ENCODE measurements at regions not wholly inside any gene's neighbourhood (a gene's known extent, or its start where the extent isn't known, plus 50 kb on each side); places are given as distances from the start of the nearest gene placed in this dataset.
"Not testable (repeated sequence)": the region's sequence is repeated elsewhere in the genome, so short reads cannot be mapped to it uniquely, and the experiment has no call there.

GRCh38 chr13:80516818-80517348 lies 176.0 kb upstream of the SPRY2 start:
- no peak for DNase-seq (ENCODE audit: low read depth in 2 of 2)

- no peak for DNase-seq (ENCODE audit: low read depth in 2 of 2)
Measured at GRCh38 chr13:80515296-80515695, 174.4 kb upstream of the SPRY2 start.

GRCh38 chr13:80513196-80513595 lies 172.3 kb upstream of the SPRY2 start:
- DNase-seq (ENCODE audit: low read depth in 2 of 2) = no peak

GRCh38 chr13:80510686-80511085 lies 169.8 kb upstream of the SPRY2 start:
- DNase-seq (ENCODE audit: low read depth in 2 of 2) = no peak

DNA sequence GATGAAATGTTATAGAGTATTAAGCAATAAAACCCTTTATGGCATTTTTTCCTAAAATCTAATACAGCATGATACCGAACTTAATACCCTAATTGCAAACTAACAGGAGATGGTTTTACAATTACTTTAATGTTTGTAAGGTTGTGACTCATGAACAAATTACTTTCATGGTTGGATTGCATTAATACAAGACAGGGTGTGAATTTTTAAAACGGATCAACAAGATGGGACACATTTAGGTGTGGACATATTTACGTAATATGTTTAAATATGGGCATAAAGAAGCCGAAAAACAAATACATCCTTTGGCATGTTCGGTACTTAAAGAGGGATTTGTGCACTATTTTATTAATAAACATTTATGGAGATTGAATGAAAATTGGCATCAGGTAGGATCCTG lies 168.3 kb upstream of the SPRY2 start:
- no peak for DNase-seq (ENCODE audit: low read depth in 2 of 2)

DNA sequence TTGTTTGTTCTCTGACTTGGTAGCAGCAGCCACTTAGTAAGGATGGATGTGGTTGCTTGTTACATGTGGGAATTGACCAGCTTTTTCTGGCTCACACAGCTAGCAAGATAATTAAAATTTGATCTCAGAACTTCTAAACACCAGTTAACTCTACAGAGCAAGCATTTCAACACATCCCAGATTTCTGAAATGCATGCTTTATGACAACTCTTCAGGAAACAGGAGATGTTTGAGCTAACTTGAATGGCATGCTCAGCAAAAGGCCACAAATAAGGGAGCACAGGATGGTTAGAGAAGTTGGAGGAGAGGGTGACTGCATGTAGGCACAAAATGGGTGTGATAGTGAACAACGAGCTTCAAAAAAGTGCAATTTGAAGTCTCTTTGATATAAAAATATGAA lies 167.1 kb upstream of the SPRY2 start:
- no peak for DNase-seq (ENCODE audit: low read depth in 2 of 2)

DNA sequence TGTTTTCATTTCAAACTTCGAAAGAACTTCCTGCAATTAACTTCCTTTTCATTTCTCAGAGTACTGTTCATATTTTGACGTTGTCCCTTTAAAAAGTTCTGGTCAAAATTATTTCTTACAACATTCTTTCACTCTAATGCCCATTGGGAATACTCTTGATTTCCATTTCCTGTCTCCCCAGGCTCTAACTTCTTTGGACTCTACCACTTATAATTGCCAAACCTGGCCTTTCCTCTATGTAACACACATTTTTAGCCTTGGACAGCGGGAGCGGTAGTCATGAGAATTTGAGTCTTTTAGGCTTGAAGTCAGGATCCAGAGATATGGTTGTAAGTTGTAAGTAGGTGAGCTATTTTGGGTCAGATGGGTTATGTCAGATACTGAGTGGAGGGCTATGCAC lies 163.5 kb upstream of the SPRY2 start:
- no peak for DNase-seq (ENCODE audit: low read depth in 2 of 2)

GRCh38 chr13:80502359-80502758 lies 161.4 kb upstream of the SPRY2 start:
- DNase-seq (ENCODE audit: low read depth in 2 of 2) = no peak

DNA sequence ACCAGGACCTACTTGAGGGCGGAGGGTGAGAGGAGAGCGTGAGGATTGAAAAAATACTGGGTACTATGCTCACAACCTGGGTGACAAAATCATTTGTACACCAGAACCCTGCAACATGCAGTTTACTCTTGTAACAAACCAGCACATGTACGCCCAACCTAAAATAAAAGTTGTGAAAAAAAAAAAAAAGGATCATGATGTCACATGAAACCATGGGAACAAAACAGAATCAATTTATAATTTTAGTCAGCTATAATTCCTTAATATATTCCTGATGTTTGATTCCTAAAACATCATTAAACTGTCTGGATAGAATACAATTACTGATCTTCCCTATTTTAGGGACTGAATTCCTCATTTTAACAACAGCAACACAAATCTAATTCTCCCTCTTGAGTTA lies 160.6 kb upstream of the SPRY2 start:
- DNase-seq (ENCODE audit: low read depth in 2 of 2) = no peak

DNA sequence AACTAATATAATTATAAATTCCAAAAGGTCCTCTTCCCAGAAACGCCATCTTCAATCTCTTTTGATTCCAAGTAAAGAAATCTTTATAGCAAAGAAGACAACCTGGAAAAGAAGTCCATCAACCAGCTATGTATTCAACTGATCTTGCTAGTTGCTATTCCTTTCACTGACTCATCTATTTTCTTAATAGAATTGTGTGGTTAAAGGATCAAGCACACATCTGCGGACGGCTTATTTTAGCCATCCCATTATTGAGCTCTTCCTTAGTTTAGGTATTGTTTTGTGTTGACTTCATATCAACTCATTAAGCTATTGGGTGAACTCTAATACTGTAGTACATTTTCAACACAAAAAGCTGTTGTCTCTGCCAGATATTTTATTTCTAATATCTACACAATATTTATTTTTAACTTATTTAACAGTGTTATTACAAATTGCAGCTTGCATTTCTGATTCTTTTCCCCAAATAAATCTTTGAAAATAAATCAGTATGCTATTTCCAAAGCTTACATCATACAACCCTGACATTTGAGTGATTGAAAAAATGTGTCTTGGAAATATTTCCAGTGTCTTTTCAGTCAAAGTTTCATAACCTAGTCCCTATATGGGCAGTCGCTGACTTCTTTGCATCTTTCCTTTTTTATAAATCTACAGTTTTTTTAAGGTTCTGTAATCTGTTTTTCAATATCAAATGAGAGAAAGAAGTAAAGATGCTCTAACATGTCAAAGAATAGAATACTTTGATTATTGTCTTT lies 158.8 kb upstream of the SPRY2 start:
- DNase-seq (ENCODE audit: low read depth in 2 of 2) = no peak

- no peak for DNase-seq (ENCODE audit: low read depth in 2 of 2)
Measured at GRCh38 chr13:80498433-80498832, 157.5 kb upstream of the SPRY2 start.

GRCh38 chr13:80497978-80498377 lies 157.1 kb upstream of the SPRY2 start:
- no peak for DNase-seq (ENCODE audit: low read depth in 2 of 2)

GRCh38 chr13:80497439-80497838 lies 156.5 kb upstream of the SPRY2 start:
- no peak for DNase-seq (ENCODE audit: low read depth in 2 of 2)

GRCh38 chr13:80496721-80497397 lies 155.9 kb upstream of the SPRY2 start:
- no peak for DNase-seq (ENCODE audit: low read depth in 2 of 2)

DNA sequence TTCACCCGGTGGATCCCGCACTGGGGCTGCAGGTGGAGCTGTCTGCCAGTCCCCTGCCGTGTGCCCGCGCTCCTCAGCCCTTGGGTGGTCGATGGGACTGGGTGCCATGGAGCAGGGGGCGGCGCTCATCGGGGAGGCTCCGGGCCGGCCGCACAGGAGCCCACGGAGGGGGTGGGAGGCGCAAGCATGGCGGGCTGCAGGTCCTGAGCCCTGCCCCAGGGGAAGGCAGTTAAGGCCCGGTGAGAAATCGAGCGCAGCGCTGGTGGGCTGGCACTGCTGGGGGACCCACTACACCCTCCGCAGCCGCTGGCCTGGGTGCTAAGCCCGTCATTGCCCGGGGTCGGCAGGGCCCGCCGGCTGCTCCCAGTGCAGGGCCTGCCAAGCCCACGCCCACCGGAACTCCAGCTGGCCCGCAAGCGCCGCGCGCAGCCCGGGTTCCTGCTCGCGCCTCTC lies 149.6 kb upstream of the SPRY2 start:
- DNase-seq (ENCODE audit: low read depth in 2 of 2) = not testable (repeated sequence)

DNA sequence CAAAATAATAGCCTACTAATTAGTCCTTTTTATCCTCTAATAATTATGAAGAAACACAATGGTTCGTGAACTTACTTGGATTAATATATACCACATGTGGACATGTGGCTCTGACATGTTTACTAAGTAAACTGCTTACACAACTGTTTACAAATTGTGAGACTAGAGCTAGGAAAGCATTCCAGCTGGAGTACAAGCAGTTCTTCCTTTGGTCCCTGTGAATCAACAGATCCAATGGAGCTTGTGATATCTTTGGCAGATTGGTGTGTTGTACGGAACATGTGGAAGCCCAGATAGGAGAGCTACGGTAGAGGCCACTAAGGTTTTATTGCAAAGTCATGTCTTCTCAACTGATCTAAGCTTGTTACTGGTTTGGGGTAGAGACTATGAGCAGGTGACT lies 145.5 kb upstream of the SPRY2 start:
- no peak for DNase-seq (ENCODE audit: low read depth in 2 of 2)

DNA sequence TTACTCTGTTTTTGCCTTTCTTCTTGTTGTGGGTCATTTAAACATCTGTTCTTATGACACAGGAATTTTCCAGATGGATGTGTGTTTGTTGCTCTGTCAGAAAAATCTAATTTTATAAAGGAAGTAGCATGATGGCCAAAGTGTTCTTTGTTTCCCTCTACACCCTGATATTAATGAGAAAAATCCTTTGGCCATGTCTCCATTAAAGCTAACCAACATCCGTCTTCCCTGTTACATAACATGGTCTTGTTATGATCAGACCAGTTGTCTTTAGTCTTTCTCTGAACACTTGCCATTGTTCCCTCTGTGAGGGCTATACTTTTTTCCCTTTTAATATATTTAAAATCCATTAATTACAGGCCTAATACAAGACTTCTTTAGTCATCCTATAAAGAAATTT lies 142.2 kb upstream of the SPRY2 start:
- no peak for DNase-seq (ENCODE audit: low read depth in 2 of 2)

GRCh38 chr13:80481588-80481987 lies 140.7 kb upstream of the SPRY2 start:
- no peak for DNase-seq (ENCODE audit: low read depth in 2 of 2)

GRCh38 chr13:80477661-80478443 lies 136.9 kb upstream of the SPRY2 start:
- no peak for DNase-seq (ENCODE audit: low read depth in 2 of 2)

GRCh38 chr13:80476953-80477352 lies 136.0 kb upstream of the SPRY2 start:
- DNase-seq (ENCODE audit: low read depth in 2 of 2) = no peak

- DNase-seq (ENCODE audit: low read depth in 2 of 2) = no peak
Measured at GRCh38 chr13:80475718-80476117, 134.8 kb upstream of the SPRY2 start.

DNA sequence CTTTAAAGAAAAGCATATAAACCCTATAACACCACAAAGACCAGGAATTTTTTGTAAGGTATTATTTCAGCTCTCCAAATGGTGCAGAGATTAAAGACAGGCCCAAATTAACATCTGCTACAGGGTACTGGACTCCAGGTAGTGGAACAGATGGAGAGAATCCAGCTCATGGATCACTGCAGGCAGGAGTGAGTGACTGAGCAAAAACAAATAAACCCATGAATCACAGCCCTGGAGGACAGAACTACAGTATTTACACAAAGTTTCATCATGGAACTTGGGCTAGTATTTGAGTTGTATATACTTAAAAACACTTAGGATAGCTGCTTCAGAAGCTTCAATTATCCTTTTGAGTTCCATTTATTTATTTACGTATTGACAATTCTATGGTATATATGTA lies 132.8 kb upstream of the SPRY2 start:
- DNase-seq (ENCODE audit: low read depth in 2 of 2) = no peak
